Lung (tissue), 11 donors: ENCODE measurements at regions not wholly inside any gene's neighbourhood (a gene's known extent, or its start where the extent isn't known, plus 50 kb on each side); places are given as distances from the start of the nearest gene placed in this dataset.
"Not testable (repeated sequence)": the region's sequence is repeated elsewhere in the genome, so short reads cannot be mapped to it uniquely, and the experiment has no call there.

Experiments
- ATAC-seq: fragments of 200-7000 bp; cut with Tn5 transposase; one replicate; pipeline ENCODE4 v1.9.1; 2020; ENCODE audit warnings: moderate number of reproducible peaks; ENCODE audit not compliant: insufficient read depth, low FRiP score
- DNase-seq, 3 donors: peaks; one replicate each; pipeline ENCODE4 v3.0.0-alpha.2; 2013 to 2017
- H3K27ac ChIP-seq, 2 donors: one replicate each; pipeline ENCODE4 v1.5.1; 2013; ENCODE audit warnings: mild to moderate bottlenecking in 2 of 2, moderate library complexity in 2 of 2, control low read depth in 1 of 2, inconsistent platforms in 1 of 2, low read depth in 1 of 2, low read length in 1 of 2
- H3K27me3 ChIP-seq, 3 donors: one replicate each; pipeline ENCODE4 v1.5.1; 2013; ENCODE audit warnings: low read length in 2 of 3; ENCODE audit not compliant: control insufficient read depth in 3 of 3, insufficient read depth in 3 of 3
- H3K36me3 ChIP-seq, 4 donors: one replicate each; pipeline ENCODE4 v1.5.1; 2013; ENCODE audit warnings: low read length in 4 of 4, mild to moderate bottlenecking in 1 of 4, moderate library complexity in 1 of 4; ENCODE audit not compliant: control insufficient read depth in 4 of 4, insufficient read depth in 4 of 4
- H3K4me1 ChIP-seq, 5 donors: one replicate each; pipeline ENCODE4 v1.5.1; 2013; ENCODE audit warnings: low read length in 5 of 5, mild to moderate bottlenecking in 2 of 5, moderate library complexity in 1 of 5; ENCODE audit not compliant: control insufficient read depth in 5 of 5, insufficient read depth in 5 of 5
- H3K4me3 ChIP-seq: one replicate; pipeline ENCODE4 v1.5.1; 2013; ENCODE audit warnings: mild to moderate bottlenecking, control low read depth, moderate library complexity
- H3K9ac ChIP-seq, 2 donors: one replicate each; pipeline ENCODE4 v1.5.1; 2013; ENCODE audit warnings: low read length in 2 of 2, control low read depth in 1 of 2; ENCODE audit not compliant: insufficient read depth in 1 of 2
- H3K9me3 ChIP-seq, 4 donors: one replicate each; pipeline ENCODE4 v1.5.1; 2013; ENCODE audit warnings: low read length in 3 of 4, mild to moderate bottlenecking in 1 of 4, moderate library complexity in 1 of 4; ENCODE audit not compliant: control insufficient read depth in 4 of 4, insufficient read depth in 3 of 4
- WGBS, 2 donors: extraction: QIAGEN DNeasy Blood & Tissue Kit; methylation state at CpG; one replicate each; pipeline ENCODE4 v1.1.7; 2013; 5-methylcytosine and 5-hydroxymethylcytosine counted together
- TF ChIP-seq, protein P1 (sequence below): IDR thresholded peaks from 2 replicates; pipeline ENCODE4 v1.5.1; 2012; ENCODE audit warnings: mild to moderate bottlenecking; ENCODE audit errors: control extremely low read depth, extremely low read depth
- donor health status: control.
- donor health status: control.
- donor health status: Bipolar disorder and iron deficiency.
- donor health status: healthy.
- donor health status: DM: yes; HTN: yes; CAD: no.

DNA sequence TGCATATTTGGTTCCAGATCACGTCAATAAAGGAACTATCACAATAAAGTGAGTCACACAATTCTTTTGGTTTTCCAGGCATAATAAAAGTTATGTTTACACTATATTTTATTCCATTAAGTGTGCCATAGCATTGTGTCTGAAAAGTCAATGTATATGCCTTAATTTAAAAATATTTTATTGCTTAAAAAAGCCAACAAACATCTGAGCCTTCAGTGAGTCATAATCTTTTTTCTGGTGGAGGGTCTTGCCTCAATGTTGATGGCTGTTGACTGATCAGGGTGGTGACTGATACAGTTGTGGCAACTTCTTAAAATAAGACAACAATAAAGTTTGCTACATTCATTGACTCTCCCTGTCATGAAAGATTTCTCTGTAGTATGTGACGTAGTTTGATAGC is 254.3 kb upstream of the SPOPL start:
- ATAC-seq, result no peak
- H3K4me3 ChIP-seq, result no peak overlapping the region
- TF ChIP-seq, protein P1, sequence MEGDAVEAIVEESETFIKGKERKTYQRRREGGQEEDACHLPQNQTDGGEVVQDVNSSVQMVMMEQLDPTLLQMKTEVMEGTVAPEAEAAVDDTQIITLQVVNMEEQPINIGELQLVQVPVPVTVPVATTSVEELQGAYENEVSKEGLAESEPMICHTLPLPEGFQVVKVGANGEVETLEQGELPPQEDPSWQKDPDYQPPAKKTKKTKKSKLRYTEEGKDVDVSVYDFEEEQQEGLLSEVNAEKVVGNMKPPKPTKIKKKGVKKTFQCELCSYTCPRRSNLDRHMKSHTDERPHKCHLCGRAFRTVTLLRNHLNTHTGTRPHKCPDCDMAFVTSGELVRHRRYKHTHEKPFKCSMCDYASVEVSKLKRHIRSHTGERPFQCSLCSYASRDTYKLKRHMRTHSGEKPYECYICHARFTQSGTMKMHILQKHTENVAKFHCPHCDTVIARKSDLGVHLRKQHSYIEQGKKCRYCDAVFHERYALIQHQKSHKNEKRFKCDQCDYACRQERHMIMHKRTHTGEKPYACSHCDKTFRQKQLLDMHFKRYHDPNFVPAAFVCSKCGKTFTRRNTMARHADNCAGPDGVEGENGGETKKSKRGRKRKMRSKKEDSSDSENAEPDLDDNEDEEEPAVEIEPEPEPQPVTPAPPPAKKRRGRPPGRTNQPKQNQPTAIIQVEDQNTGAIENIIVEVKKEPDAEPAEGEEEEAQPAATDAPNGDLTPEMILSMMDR, result no peak
- no peak overlapping the region for H3K9ac ChIP-seq
- WGBS, 2 donors, result 67 to 89% methylated on average over 2 of the region's 2 CpGs
- no peak overlapping the region for H3K27ac ChIP-seq
- H3K36me3 ChIP-seq, result no peaks in the 10 kb centered on the region
- no peak for DNase-seq
- no peaks in the 10 kb centered on the region for H3K27me3 ChIP-seq
- no peaks in the 10 kb centered on the region for H3K9me3 ChIP-seq
- H3K4me1 ChIP-seq, result no peaks in the 10 kb centered on the region

DNA sequence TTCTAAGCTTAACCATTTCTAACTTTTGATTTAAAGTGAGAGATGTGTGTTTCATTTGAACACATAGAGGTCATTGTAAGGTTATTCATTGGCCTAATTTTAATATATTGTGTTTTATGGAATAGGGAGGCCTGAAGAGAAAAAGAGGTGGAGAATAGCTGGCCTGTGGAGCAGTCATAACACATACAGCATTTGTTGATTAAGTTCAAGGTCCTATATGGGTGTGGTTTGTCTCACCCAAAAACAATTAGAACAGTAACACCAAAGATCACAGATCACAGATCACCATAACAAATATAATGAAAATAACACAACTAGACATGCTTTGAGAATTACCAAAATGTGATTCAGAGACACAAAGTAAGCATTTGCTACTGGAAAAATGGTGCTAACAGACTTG is 252.4 kb upstream of the SPOPL start:
- H3K27ac ChIP-seq, result no peak overlapping the region
- DNase-seq (no peak), ATAC-seq (no peak)
- H3K4me3 ChIP-seq, result no peak overlapping the region
- H3K9ac ChIP-seq, result no peak overlapping the region
- H3K9me3 ChIP-seq, result no peaks in the 10 kb centered on the region
- no peaks in the 10 kb centered on the region for H3K36me3 ChIP-seq
- H3K4me1 ChIP-seq, result no peaks in the 10 kb centered on the region
- H3K27me3 ChIP-seq, result no peaks in the 10 kb centered on the region
- TF ChIP-seq, protein P1, result no peak

DNA sequence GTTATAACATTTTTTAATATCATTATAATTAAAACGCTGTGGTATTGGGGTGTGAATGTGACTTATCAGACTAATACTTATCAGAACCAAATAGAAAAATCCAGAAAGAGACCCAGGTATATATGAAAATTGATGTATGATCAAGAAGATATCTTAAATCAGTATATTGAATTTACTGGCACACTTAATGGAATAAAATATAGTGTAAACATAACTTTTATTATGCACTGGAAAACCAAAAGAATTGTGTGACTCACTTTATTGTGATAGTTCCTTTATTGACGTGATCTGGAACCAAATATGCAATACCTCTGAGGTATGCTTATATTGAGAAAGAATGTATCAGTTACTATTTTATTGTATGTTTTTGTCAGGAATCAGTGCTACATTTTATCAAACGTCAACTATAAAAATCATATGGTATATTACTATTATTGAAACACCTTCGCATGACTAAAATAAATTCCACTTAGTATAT is 250.7 kb upstream of the SPOPL start:
- 87 to 93% methylated on average over 2 of the region's 4 CpGs for WGBS, 2 donors
- not testable (repeated sequence) for ATAC-seq, H3K4me1 ChIP-seq, DNase-seq, H3K36me3 ChIP-seq, H3K9ac ChIP-seq, H3K9me3 ChIP-seq, H3K27me3 ChIP-seq, H3K4me3 ChIP-seq, H3K27ac ChIP-seq

DNA sequence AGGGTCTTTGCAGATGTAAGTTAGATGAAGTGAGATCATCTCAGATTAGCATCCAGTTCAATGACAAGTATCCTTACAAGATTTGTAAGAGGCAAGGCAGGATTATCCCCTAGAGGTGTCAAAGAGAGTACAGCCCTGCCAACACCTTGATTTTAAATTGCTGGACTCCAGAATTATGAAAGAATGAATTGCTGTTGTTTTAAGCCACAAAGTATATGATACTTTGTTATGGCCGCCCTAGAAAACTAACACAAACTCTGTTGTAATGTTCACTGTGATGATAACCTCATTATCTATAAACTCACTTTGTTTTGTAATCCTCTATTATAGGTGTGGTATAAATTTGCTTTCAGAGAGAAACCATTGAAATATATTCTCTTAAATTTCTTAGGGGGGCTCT is 249.0 kb upstream of the SPOPL start:
- 94 to 96% methylated on average over 1 of the region's 1 CpG for WGBS, 2 donors
- no peak overlapping the region for H3K4me3 ChIP-seq
- TF ChIP-seq, protein P1, result no peak
- no peak overlapping the region for H3K27ac ChIP-seq
- no peaks in the 10 kb centered on the region for H3K9me3 ChIP-seq
- no peaks in the 10 kb centered on the region for H3K4me1 ChIP-seq
- DNase-seq (no peak), ATAC-seq (no peak)
- H3K36me3 ChIP-seq, result no peaks in the 10 kb centered on the region
- H3K27me3 ChIP-seq, result no peaks in the 10 kb centered on the region
- H3K9ac ChIP-seq, result no peak overlapping the region
